Lung microvascular endothelial cell (primary cell): ENCODE measurements at regions not wholly inside any gene's neighbourhood (a gene's known extent, or its start where the extent isn't known, plus 50 kb on each side); places are given as distances from the start of the nearest gene placed in this dataset.
A peak's percentile ranks its signal among the peaks of the same experiment; 100 is the strongest.
"Not testable (repeated sequence)": the region's sequence is repeated elsewhere in the genome, so short reads cannot be mapped to it uniquely, and the experiment has no call there.

Source experiments
- DNase-seq, 2 donors: peaks; one replicate each; pipeline versions ENCODE4 v3.0.0 to v3.0.0-alpha.2; 2010; ENCODE audit warnings: low read depth in 2 of 2

GRCh38 chr2:235394278-235394828, 99.5 kb upstream of the AGAP1 start:
- no peak for DNase-seq

GRCh38 chr2:235396071-235396846, 97.6 kb upstream of the AGAP1 start:
- no peak for DNase-seq

- no peak for DNase-seq
Measured at GRCh38 chr2:235398321-235398720, 95.5 kb upstream of the AGAP1 start.

- no peak for DNase-seq
Measured at GRCh38 chr2:235399895-235400294, 93.9 kb upstream of the AGAP1 start.

GRCh38 chr2:235402422-235402821, 91.4 kb upstream of the AGAP1 start:
- DNase-seq = no peak

DNA sequence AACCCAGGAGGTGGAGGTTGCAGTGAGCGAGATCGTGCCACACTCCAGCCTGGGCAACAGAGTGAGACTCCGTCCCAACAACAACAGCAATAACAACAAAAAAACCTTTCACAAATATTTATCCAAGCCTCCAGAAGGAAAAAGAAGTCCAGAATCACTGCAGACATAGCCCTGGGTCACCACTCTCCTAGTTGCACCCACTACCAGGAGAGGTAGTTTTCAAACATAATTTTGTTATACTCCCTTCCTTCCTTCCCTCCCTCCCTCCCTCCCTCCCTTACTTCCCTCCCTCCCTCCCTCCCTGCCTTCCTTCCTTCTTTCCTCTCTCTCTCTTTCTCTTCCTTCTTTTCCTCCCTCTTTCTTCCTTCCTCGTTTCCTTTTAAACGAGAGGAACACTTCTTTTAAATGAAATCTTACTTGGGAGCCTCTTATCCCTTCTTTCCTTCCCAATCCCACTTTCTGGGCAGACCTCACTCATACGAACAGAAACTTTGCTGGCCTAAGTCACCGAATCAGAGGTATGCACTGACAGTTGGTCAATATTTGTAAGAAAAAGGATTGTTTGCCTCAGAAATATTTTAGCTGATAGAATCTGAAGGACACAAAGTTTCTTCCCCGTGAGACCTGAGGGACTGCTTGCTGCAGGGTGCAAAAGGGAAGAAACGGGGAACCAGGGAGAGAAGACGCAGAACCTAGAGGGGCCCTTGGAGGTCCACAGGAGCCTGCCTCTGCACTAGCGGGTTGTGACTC, 88.1 kb upstream of the AGAP1 start:
- DNase-seq = no peak

- DNase-seq = no peak
Measured at GRCh38 chr2:235406430-235406829, 87.4 kb upstream of the AGAP1 start.

DNA sequence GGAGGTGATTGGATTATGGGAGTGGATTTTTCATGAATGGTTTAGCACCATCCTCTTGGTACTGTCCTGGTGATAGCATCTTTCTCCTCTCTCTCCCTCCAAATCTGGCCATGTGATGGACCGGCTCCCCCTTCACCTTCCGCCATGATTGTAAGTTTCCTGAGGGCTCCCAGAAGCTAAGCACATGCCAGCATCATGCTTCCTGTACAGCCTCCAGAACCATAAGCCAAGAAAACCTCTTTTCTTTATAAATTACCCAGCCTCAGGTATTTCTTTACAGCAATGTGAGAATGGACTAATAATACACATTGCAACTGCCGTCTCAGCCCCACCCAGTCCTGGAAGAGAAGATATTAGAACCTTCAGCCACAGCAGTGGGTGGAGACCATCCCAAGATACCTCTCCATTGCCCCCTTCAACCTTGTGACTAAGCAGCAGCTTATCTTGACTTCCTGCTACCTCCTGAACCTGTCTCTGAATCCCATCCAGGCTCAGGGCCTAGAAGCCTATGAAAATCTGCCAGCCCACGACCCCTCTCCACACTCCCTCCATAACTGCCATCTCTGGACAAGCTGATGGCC, 81.8 kb upstream of the AGAP1 start:
- no peak for DNase-seq

- no peak for DNase-seq
Measured at GRCh38 chr2:235413064-235413463, 80.8 kb upstream of the AGAP1 start.

DNA sequence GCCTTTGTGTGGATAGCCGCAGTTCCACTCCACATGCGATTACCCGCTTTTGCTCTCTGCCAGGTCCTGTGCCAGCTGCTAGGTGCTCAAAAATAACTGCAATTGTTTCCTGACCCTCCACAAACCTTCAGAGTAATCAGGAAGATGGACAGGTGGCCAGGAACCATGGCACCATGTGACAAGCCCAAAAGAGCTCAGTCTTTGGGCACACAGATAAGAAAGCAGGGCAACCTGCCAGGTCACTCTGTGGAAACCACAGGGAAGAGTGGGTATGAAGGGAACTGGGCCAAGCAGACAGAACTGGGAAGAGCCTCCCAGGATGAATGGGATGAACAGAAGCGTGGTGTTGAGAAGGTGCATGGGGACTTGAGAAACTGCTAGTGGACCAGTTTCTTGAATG, 79.4 kb upstream of the AGAP1 start:
- no peak for DNase-seq

GRCh38 chr2:235416858-235417499, 76.9 kb upstream of the AGAP1 start:
- DNase-seq = peak in 1 of 2 donors; percentile 35

GRCh38 chr2:235418918-235419317, 74.9 kb upstream of the AGAP1 start:
- no peak for DNase-seq

GRCh38 chr2:235419996-235420395, 73.8 kb upstream of the AGAP1 start:
- no peak for DNase-seq

DNA sequence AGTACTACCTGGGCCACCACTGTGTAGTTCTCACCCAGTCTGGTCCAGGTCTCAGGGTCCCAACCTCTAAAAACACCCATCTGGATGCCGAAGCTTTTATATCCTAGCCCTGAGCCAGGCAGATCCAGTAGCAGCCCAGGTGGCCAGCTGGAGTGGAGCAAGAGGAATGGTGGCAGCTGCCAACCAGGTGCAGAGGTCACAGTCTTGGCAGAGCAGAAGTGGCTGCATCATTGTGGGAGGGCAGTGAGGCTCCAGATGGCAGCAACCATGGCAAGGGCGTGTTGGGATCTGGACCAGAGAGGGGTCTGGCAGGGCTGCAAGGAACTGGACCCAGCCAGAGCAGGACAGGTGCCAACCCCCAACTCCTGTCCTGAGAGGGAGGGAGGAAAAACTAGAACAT, 72.2 kb upstream of the AGAP1 start:
- DNase-seq = no peak

DNA sequence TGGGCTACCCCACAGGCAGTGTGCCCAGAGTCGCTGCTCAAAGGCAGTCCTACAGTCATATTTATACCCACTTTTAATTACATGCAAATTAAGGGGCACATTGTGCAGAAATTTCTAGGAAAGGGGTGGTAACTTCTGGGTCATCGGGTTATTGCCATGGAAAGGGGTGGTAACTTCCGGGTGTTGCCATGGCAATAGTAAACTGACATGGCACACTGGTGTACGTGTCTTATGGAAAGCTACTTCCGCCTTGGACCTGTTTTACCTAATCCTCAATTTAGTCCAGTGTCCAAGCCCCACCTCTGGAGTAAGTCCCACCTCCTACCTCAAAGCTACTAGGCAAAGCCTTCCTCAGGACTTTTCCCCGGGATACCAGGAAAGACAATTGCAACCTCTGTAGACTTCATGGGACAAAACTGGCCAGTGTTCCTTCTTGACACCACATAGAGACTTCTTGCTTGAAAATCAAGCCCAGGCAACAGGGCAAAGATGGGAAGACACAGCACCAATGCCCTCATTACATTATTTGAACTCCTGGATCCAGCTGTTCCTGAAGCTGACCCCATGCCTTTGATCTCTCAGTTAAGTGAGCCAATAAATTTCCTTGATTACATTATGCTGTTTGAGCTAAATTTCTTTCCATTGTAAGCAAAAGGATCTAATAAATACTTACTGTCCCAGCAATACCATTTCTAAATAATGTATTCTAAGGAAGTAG, 63.3 kb upstream of the AGAP1 start:
- no peak for DNase-seq

DNA sequence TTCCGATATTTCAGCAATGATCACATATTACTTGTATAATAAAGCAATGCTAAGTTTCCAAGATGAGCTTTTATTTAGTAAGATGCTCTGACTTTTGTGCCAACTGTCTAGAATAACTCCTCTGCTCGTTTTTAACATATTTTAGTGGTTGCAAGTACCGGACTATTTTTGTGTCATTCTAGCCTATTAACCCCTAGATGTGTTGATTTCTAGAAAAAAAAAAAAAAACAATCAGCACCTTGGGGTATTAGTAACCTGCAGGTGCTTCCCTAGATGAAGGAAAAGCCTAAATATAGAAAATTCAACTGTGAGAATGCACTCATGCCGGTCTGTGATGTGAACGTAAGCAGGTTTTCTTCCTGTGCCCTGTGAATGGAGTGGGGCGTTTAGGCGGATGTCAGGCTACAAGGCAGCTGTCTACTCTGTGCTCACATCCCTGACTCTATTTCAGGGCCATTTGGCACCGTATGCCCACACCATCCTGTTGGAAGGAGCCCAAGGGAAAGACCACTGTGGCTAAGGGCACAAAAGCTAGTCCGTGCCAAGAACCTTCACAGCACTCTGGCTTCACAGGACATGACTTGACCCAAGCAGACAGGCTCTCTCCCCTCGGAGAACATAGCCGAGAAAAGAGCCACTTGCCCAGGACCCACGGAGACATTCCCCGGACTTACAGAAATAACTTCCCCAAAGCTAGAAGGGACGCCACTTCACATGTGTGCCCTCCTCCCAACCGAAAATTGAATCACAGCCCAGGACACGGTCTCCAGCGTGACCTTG, 60.9 kb upstream of the AGAP1 start:
- peak; percentile 51 to 68 for DNase-seq

GRCh38 chr2:235433860-235434259, 60.0 kb upstream of the AGAP1 start:
- peak; percentile 53 to 61 for DNase-seq

DNA sequence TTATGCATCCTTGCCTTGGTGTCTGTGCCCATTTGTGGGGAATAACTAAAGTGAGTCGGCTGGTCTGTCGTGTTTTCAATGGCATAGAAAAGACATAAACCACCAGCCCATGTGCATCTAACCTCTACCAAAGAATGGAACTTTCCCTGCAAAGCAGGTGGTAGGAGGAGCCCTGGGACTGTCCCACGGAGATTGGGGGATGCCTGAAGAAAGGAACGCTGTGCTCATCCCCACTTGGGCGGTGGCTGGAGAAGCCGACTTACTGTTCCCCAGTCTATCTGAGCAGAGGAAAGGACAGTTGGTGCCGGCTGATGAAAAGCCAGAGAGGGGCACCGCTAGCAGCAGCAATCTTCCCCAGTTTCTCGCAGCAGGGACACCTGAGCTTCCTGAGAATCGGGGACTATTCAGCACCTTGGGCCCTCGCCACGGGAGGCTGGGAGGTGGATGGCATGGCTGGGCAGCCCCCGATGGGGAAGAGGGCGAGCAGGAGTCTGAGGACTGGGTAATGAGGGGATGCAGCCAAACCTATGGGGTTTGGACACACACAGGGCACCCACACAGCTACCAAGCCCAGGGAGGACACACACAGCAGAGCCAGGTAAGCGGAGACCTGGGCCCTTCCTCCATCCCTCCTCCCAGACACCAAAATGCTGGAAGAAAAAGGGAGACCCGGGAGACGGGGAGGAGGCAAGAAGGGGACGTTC, 53.7 kb upstream of the AGAP1 start:
- no peak for DNase-seq

GRCh38 chr2:235443580-235443979, 50.3 kb upstream of the AGAP1 start:
- not testable (repeated sequence) for DNase-seq
